SK-N-SH (cell line): ENCODE measurements at regions not wholly inside any gene's neighbourhood (a gene's known extent, or its start where the extent isn't known, plus 50 kb on each side); places are given as distances from the start of the nearest gene placed in this dataset.

ENCODE experiments used
- CTCF ChIA-PET: fragments of 300-600, 350-600 bp; formaldehyde crosslinking; extraction: SDS; loops from one replicate; lab custom pipeline; 2021; lab: Yijun Ruan, JAX
- POLR2A ChIA-PET: fragments of 350-600 bp; sonication (Branson Sonifier 250); formaldehyde crosslinking; extraction: SDS; loops from one replicate; lab custom pipeline; 2020; ENCODE audit warnings: antibody characterized with exemption, inconsistent platforms; lab: Yijun Ruan, JAX
- DNase-seq: peaks from one replicate; pipeline ENCODE4 v3.0.0; 2012
- H2AFZ ChIP-seq: fragments of 200-600 bp; sonication (generic); 2 replicates; pipeline ENCODE4 v1.8.1; 2016; ENCODE audit warnings: antibody characterized with exemption, mild to moderate bottlenecking, low read depth
- H3F3A ChIP-seq: fragments of 200-600 bp; sonication (generic); replicated peaks from 2 replicates; pipeline ENCODE3; 2016; ENCODE audit warnings: antibody characterized with exemption, mild to moderate bottlenecking; ENCODE audit not compliant: insufficient read depth
- H3K27ac ChIP-seq, 2 experiments: fragments of 200-500 bp in 1 of 2; fragments of 200-600 bp in 1 of 2; sonication (Bioruptor generic) in 1 of 2; sonication (generic), shearing (Covaris generic) in 1 of 2; 2 replicates each; pipeline versions ENCODE4 v1.5.1 to v1.6.1; 2014 to 2016; ENCODE audit warnings: low read depth in 2 of 2, inconsistent platforms in 1 of 2, low read length in 1 of 2, mild to moderate bottlenecking in 1 of 2, mixed read lengths in 1 of 2
- H3K27me3 ChIP-seq: fragments of 200-600 bp; sonication (generic), shearing (Covaris generic); 2 replicates; pipeline ENCODE4 v1.6.1; 2016; ENCODE audit warnings: mixed run types; ENCODE audit not compliant: insufficient read depth
- H3K36me3 ChIP-seq, 2 experiments: fragments of 200-500 bp in 1 of 2; fragments of 200-600 bp in 1 of 2; sonication (Bioruptor generic) in 1 of 2; sonication (generic) in 1 of 2; replicated peaks in 1 of 2; 2 replicates each; pipeline versions ENCODE3 to v1.5.1; 2014 to 2016; ENCODE audit warnings: low read length in 1 of 2, mild to moderate bottlenecking in 1 of 2; ENCODE audit not compliant: insufficient read depth in 2 of 2, control insufficient read depth in 1 of 2
- H3K4me1 ChIP-seq, 2 experiments: fragments of 200-500 bp in 1 of 2; fragments of 200-600 bp in 1 of 2; sonication (Bioruptor generic) in 1 of 2; sonication (generic), shearing (Covaris generic) in 1 of 2; 2 replicates each; pipeline versions ENCODE4 v1.5.1 to v1.6.1; 2014 to 2016; ENCODE audit warnings: low read depth in 1 of 2, low read length in 1 of 2, mixed run types in 1 of 2; ENCODE audit not compliant: insufficient read depth in 2 of 2, control insufficient read depth in 1 of 2
- H3K4me2 ChIP-seq: fragments of 200-600 bp; sonication (generic), shearing (Covaris generic); 2 replicates; pipeline ENCODE4 v1.6.1; 2017; ENCODE audit warnings: mixed run types
- H3K4me3 ChIP-seq, 2 experiments: fragments of 200-500 bp in 1 of 2; fragments of 200-600 bp in 1 of 2; sonication (Bioruptor generic) in 1 of 2; sonication (generic), shearing (Covaris generic) in 1 of 2; 2 replicates each; pipeline versions ENCODE4 v1.5.1 to v1.8.1; 2014 to 2016; ENCODE audit warnings: low read depth in 2 of 2, inconsistent platforms in 1 of 2, low read length in 1 of 2, mild to moderate bottlenecking in 1 of 2, mixed read lengths in 1 of 2, moderate library complexity in 1 of 2
- H3K79me2 ChIP-seq: fragments of 200-600 bp; sonication (generic); 2 replicates; pipeline ENCODE4 v1.8.1; 2017; ENCODE audit warnings: mild to moderate bottlenecking; ENCODE audit not compliant: insufficient read depth
- H3K9ac ChIP-seq: fragments of 200-600 bp; sonication (generic); 2 replicates; pipeline ENCODE4 v1.6.1; 2017; ENCODE audit warnings: mixed run types
- H3K9me2 ChIP-seq: fragments of 200-600 bp; sonication (generic); 2 replicates; pipeline ENCODE4 v1.6.1; 2017; ENCODE audit warnings: mixed run types
- H3K9me3 ChIP-seq: fragments of 200-600 bp; sonication (generic); 2 replicates; pipeline ENCODE4 v1.6.1; 2017; ENCODE audit warnings: mixed run types, mild to moderate bottlenecking, moderate library complexity
- H4K20me1 ChIP-seq: fragments of 200-600 bp; sonication (generic); 2 replicates; pipeline ENCODE4 v1.6.1; 2017; ENCODE audit warnings: mild to moderate bottlenecking, mixed run types; ENCODE audit not compliant: insufficient read depth
- CHD2 ChIP-seq: fragments of 150-350 bp; IDR thresholded peaks from 2 replicates; pipeline ENCODE4 v1.6.1; 2018; ENCODE audit warnings: low read length; ENCODE audit not compliant: partially characterized antibody
- CTCF ChIP-seq: fragments of 200-600 bp; sonication (generic); IDR thresholded peaks from 2 replicates; pipeline ENCODE4 v1.6.1; 2017; ENCODE audit warnings: antibody characterized with exemption, mild to moderate bottlenecking, moderate library complexity
- EP300 ChIP-seq, 2 experiments: IDR thresholded peaks; 2 replicates each; pipeline versions ENCODE4 v1.4.0 to v1.6.1; 2012; ENCODE audit warnings: borderline replicate concordance in 1 of 2, low read depth in 1 of 2, low read length in 1 of 2
- FOXM1 ChIP-seq: IDR thresholded peaks from 2 replicates; pipeline ENCODE4 v1.4.0; 2012; ENCODE audit warnings: low read depth, mild to moderate bottlenecking
- MXI1 ChIP-seq: IDR thresholded peaks from 2 replicates; pipeline ENCODE4 v1.6.1; 2012; ENCODE audit warnings: mild to moderate bottlenecking, low read depth, low read length, improper control_type of control experiment
- POLR2AphosphoS5 ChIP-seq: IDR thresholded peaks from 2 replicates; pipeline ENCODE4 v1.6.1; 2012; ENCODE audit warnings: low read depth, low read length
- RFX5 ChIP-seq: IDR thresholded peaks from 2 replicates; pipeline ENCODE4 v1.6.1; 2012; ENCODE audit warnings: mild to moderate bottlenecking, improper control_type of control experiment, low read length
- RXRA ChIP-seq: IDR thresholded peaks from 2 replicates; pipeline ENCODE4 v1.4.0; 2012; ENCODE audit warnings: low read depth, mild to moderate bottlenecking, borderline replicate concordance
- SMC3 ChIP-seq: IDR thresholded peaks from 2 replicates; pipeline ENCODE4 v1.6.1; 2012; ENCODE audit warnings: low read depth, low read length, improper control_type of control experiment
- TAF1 ChIP-seq: IDR thresholded peaks from 2 replicates; pipeline ENCODE4 v1.6.1; 2012; ENCODE audit warnings: low read depth, mild to moderate bottlenecking, low read length, moderate library complexity, borderline replicate concordance
- TCF12 ChIP-seq: IDR thresholded peaks from 2 replicates; pipeline ENCODE4 v1.4.0; 2012
- YY1 ChIP-seq: IDR thresholded peaks from 2 replicates; pipeline ENCODE4 v1.4.0; 2012; ENCODE audit warnings: low read depth, mild to moderate bottlenecking
- WGBS: methylation state at CpG from one replicate; pipeline ENCODE4 v1.1.6; 2017; ENCODE audit warnings: low lambda C conversion rate; 5-methylcytosine and 5-hydroxymethylcytosine counted together
- TF ChIP-seq, protein P1 (sequence below): IDR thresholded peaks from 2 replicates; pipeline ENCODE4 v1.4.0; 2012; ENCODE audit warnings: low read depth
- TF ChIP-seq, protein P2 (sequence below): IDR thresholded peaks from 2 replicates; pipeline ENCODE4; 2012
- TF ChIP-seq, protein P3 (sequence below): fragments of 150-350 bp; IDR thresholded peaks from 2 replicates; pipeline ENCODE4 v1.6.1; 2016; ENCODE audit warnings: mild to moderate bottlenecking, low read depth, low read length

GRCh38 chr18:29096079-29096770 is 919.3 kb upstream of the CDH2 start:
- WGBS, result 67% methylated on average over 8 of the region's 8 CpGs
- H3K9ac ChIP-seq, result no peak overlapping the region
- H3K4me1 ChIP-seq, result no peaks in the 10 kb centered on the region
- H2AFZ ChIP-seq, result no peak overlapping the region
- H4K20me1 ChIP-seq, result no peaks in the 10 kb centered on the region
- H3K4me3 ChIP-seq, result no peak overlapping the region
- no peak for DNase-seq
- no peaks in the 10 kb centered on the region for H3K27me3 ChIP-seq
- TF ChIP-seq RFX5, result no peak
- no peak for TF ChIP-seq CTCF
- no peak for TF ChIP-seq RXRA
- TF ChIP-seq TCF12, result no peak
- no peak for TF ChIP-seq TAF1
- no peak for TF ChIP-seq SMC3
- TF ChIP-seq MXI1, result no peak
- TF ChIP-seq, protein P1, sequence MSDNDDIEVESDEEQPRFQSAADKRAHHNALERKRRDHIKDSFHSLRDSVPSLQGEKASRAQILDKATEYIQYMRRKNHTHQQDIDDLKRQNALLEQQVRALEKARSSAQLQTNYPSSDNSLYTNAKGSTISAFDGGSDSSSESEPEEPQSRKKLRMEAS, result no peak
- no peak for TF ChIP-seq YY1
- no peak for TF ChIP-seq CHD2
- no peak for TF ChIP-seq FOXM1
- TF ChIP-seq, protein P2, sequence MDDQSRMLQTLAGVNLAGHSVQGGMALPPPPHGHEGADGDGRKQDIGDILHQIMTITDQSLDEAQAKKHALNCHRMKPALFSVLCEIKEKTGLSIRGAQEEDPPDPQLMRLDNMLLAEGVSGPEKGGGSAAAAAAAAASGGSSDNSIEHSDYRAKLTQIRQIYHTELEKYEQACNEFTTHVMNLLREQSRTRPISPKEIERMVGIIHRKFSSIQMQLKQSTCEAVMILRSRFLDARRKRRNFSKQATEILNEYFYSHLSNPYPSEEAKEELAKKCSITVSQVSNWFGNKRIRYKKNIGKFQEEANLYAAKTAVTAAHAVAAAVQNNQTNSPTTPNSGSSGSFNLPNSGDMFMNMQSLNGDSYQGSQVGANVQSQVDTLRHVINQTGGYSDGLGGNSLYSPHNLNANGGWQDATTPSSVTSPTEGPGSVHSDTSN, result no peak
- no peak for TF ChIP-seq EP300 (IDR thresholded peaks at IDR 0.05; ENCODE audit: borderline replicate concordance in 1 of 2, low read depth in 1 of 2, low read length in 1 of 2)
- no peak for TF ChIP-seq POLR2AphosphoS5
- TF ChIP-seq, protein P3, sequence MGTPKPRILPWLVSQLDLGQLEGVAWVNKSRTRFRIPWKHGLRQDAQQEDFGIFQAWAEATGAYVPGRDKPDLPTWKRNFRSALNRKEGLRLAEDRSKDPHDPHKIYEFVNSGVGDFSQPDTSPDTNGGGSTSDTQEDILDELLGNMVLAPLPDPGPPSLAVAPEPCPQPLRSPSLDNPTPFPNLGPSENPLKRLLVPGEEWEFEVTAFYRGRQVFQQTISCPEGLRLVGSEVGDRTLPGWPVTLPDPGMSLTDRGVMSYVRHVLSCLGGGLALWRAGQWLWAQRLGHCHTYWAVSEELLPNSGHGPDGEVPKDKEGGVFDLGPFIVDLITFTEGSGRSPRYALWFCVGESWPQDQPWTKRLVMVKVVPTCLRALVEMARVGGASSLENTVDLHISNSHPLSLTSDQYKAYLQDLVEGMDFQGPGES, result no peak
- no peak overlapping the region for H3K4me2 ChIP-seq
- H3K9me2 ChIP-seq, result no peaks in the 10 kb centered on the region
- no peaks in the 10 kb centered on the region for H3F3A ChIP-seq
- CTCF ChIA-PET, result interaction anchor here (1.2 kb wide), 1 partner anchor 18 kb away, joined by 4 read pairs; no protein-coding TSS in a partner anchor
- H3K79me2 ChIP-seq, result no peaks in the 10 kb centered on the region
- no peaks in the 10 kb centered on the region for H3K9me3 ChIP-seq
- POLR2A ChIA-PET, result no interaction called here
- no peaks in the 10 kb centered on the region for H3K36me3 ChIP-seq
- H3K27ac ChIP-seq, result no peak overlapping the region
